GM18511 (cell line): ENCODE measurements at regions not wholly inside any gene's neighbourhood (a gene's known extent, or its start where the extent isn't known, plus 50 kb on each side); places are given as distances from the start of the nearest gene placed in this dataset.
"Not testable (repeated sequence)": the region's sequence is repeated elsewhere in the genome, so short reads cannot be mapped to it uniquely, and the experiment has no call there.

Source experiments
- ATAC-seq: cut with Tn5 transposase; IDR thresholded peaks from one replicate; pipeline ENCODE4 v1.9.1; 2021; ENCODE audit warnings: mild to moderate bottlenecking, moderate library complexity; ENCODE audit not compliant: unreplicated experiment

GRCh38 chr5:130365956-130366355 lies 461.7 kb downstream of the CHSY3 start:
- no peak for ATAC-seq

GRCh38 chr5:130350131-130350530 lies 445.9 kb downstream of the CHSY3 start:
- ATAC-seq: no peak

- ATAC-seq: no peak
Measured at GRCh38 chr5:130337179-130337888, 433.1 kb downstream of the CHSY3 start.

GRCh38 chr5:130335117-130335516 lies 430.9 kb downstream of the CHSY3 start:
- ATAC-seq: no peak

GRCh38 chr5:130333089-130333488 lies 428.8 kb downstream of the CHSY3 start:
- no peak for ATAC-seq

GRCh38 chr5:130331332-130331731 lies 427.1 kb downstream of the CHSY3 start:
- no peak for ATAC-seq

- ATAC-seq: no peak
Measured at GRCh38 chr5:130324953-130325671, 420.8 kb downstream of the CHSY3 start.

- peak; percentile 100 for ATAC-seq
Measured at GRCh38 chr5:130323804-130324454, 419.7 kb downstream of the CHSY3 start.

- no peak for ATAC-seq
Measured at GRCh38 chr5:130321931-130322330, 417.7 kb downstream of the CHSY3 start.

GRCh38 chr5:130316971-130317680 lies 412.9 kb downstream of the CHSY3 start:
- peak; percentile 88 for ATAC-seq

- no peak for ATAC-seq
Measured at GRCh38 chr5:130295235-130295634, 391.0 kb downstream of the CHSY3 start.

GRCh38 chr5:130294798-130295197 lies 390.5 kb downstream of the CHSY3 start:
- not testable (repeated sequence) for ATAC-seq

GRCh38 chr5:130290219-130290618 lies 386.0 kb downstream of the CHSY3 start:
- ATAC-seq: no peak

- no peak for ATAC-seq
Measured at GRCh38 chr5:130289132-130290088, 385.1 kb downstream of the CHSY3 start.

GRCh38 chr5:130287438-130287837 lies 383.2 kb downstream of the CHSY3 start:
- no peak for ATAC-seq

- ATAC-seq: no peak
Measured at GRCh38 chr5:130286971-130287370, 382.7 kb downstream of the CHSY3 start.

GRCh38 chr5:130282049-130282448 lies 377.8 kb downstream of the CHSY3 start:
- no peak for ATAC-seq

GRCh38 chr5:130280528-130281217 lies 376.4 kb downstream of the CHSY3 start:
- ATAC-seq: no peak

- ATAC-seq: no peak
Measured at GRCh38 chr5:130279386-130279785, 375.1 kb downstream of the CHSY3 start.

- ATAC-seq: no peak
Measured at GRCh38 chr5:130278136-130278535, 373.9 kb downstream of the CHSY3 start.
